ENCODE measurements at regions not wholly inside any gene's neighbourhood (a gene's known extent, or its start where the extent isn't known, plus 50 kb on each side); places are given as distances from the start of the nearest gene placed in this dataset.

GRCh38 chr18:21168880-21169279 lies 57.3 kb upstream of the ROCK1 start:
- no peak for TF ChIP-seq EP300 (IDR thresholded peaks at IDR 0.05; ENCODE audit: borderline replicate concordance)
- no peak for TF ChIP-seq TCF12 (IDR thresholded peaks at IDR 0.05; ENCODE audit: low read depth)
- TF ChIP-seq FOXM1 (IDR thresholded peaks at IDR 0.05; ENCODE audit: borderline replicate concordance, low read depth), result no peak
- TF ChIP-seq RAD21 (IDR thresholded peaks at IDR 0.05; ENCODE audit: low read depth), result no peak

Measured in Ishikawa (cell line).